Neural cell (in vitro differentiated cells): ENCODE measurements at regions not wholly inside any gene's neighbourhood (a gene's known extent, or its start where the extent isn't known, plus 50 kb on each side); places are given as distances from the start of the nearest gene placed in this dataset.

ENCODE experiments used
- H2AFZ ChIP-seq: fragments of 200-600, 300-800 bp; sonication (generic), shearing (Covaris generic); 2 replicates; pipeline ENCODE4 v1.6.0; 2014; ENCODE audit warnings: low read depth, mild to moderate bottlenecking, antibody characterized with exemption, low read length, moderate library complexity
- H3F3A ChIP-seq: fragments of 200-600 bp; shearing (Covaris generic); 2 replicates; pipeline ENCODE4 v1.6.1; 2016; ENCODE audit warnings: mild to moderate bottlenecking, moderate library complexity, mixed read lengths, antibody characterized with exemption, low read length; ENCODE audit not compliant: insufficient read depth, poor library complexity, severe bottlenecking
- H3K27ac ChIP-seq: fragments of 200-600, 300-800 bp; sonication (generic), shearing (Covaris generic); 2 replicates; pipeline ENCODE4 v1.5.1; 2014; ENCODE audit warnings: mild to moderate bottlenecking, low read length, moderate library complexity
- H3K27me3 ChIP-seq: fragments of 300-800, 200-600 bp; sonication (generic), shearing (Covaris generic); 2 replicates; pipeline ENCODE4 v1.6.0; 2014; ENCODE audit warnings: mild to moderate bottlenecking, low read depth, low read length, moderate library complexity; ENCODE audit not compliant: insufficient read depth
- H3K36me3 ChIP-seq: fragments of 300-800, 200-600 bp; sonication (generic), shearing (Covaris generic); 2 replicates; pipeline ENCODE4 v1.5.1; 2014; ENCODE audit warnings: mild to moderate bottlenecking, antibody characterized with exemption, low read length, moderate library complexity; ENCODE audit not compliant: insufficient read depth
- H3K4me2 ChIP-seq: fragments of 300-800, 200-600 bp; sonication (generic), shearing (Covaris generic); 2 replicates; pipeline ENCODE4 v1.6.0; 2014; ENCODE audit warnings: mild to moderate bottlenecking, low read length
- H3K4me3 ChIP-seq: fragments of 300-800, 200-600 bp; sonication (generic), shearing (Covaris generic); 2 replicates; pipeline ENCODE4 v1.5.1; 2014; ENCODE audit warnings: mild to moderate bottlenecking, low read length, moderate library complexity
- H3K79me2 ChIP-seq: fragments of 200-600 bp; shearing (Covaris generic); replicated peaks from 2 replicates; pipeline ENCODE4 v1.6.0; 2014; ENCODE audit warnings: mild to moderate bottlenecking, low read length, moderate library complexity; ENCODE audit not compliant: insufficient read depth
- H3K9ac ChIP-seq: fragments of 300-800, 200-600 bp; sonication (generic), shearing (Covaris generic); 2 replicates; pipeline ENCODE4 v1.6.1; 2016; ENCODE audit warnings: mild to moderate bottlenecking, low read length, mixed read lengths
- H3K9me2 ChIP-seq: fragments of 200-600 bp; shearing (Covaris generic); 2 replicates; pipeline ENCODE4 v1.6.1; 2016; ENCODE audit warnings: mild to moderate bottlenecking, low read length, mixed read lengths; ENCODE audit not compliant: insufficient read depth
- H3K9me3 ChIP-seq: fragments of 200-600, 300-800 bp; sonication (generic), shearing (Covaris generic); 2 replicates; pipeline ENCODE4 v1.6.1; 2016; ENCODE audit warnings: mild to moderate bottlenecking, mixed run types, low read length, moderate library complexity, mixed read lengths
- H4K20me1 ChIP-seq: fragments of 200-600 bp; shearing (Covaris generic); 2 replicates; pipeline ENCODE4 v1.6.1; 2016; ENCODE audit warnings: mild to moderate bottlenecking, mixed run types; ENCODE audit not compliant: insufficient read depth
- CTCF ChIP-seq: fragments of 450-650 bp; IDR thresholded peaks from 2 replicates; pipeline ENCODE4 v1.5.1; 2014; ENCODE audit warnings: antibody characterized with exemption, mild to moderate bottlenecking, moderate library complexity; ENCODE audit not compliant: poor library complexity, severe bottlenecking
- EP300 ChIP-seq: fragments of 450-650 bp; conservative IDR thresholded peaks from 2 replicates; pipeline ENCODE4 v1.6.1; 2014; ENCODE audit warnings: antibody characterized with exemption, mild to moderate bottlenecking, moderate library complexity; ENCODE audit not compliant: poor library complexity, severe bottlenecking
- EZH2 ChIP-seq: fragments of 200-600, 300-800 bp; shearing (Covaris generic), sonication (generic); IDR thresholded peaks from 2 replicates; pipeline ENCODE4 v1.6.1; 2014; ENCODE audit warnings: antibody characterized with exemption, low read length, borderline replicate concordance, mild to moderate bottlenecking; ENCODE audit not compliant: insufficient read depth, poor library complexity, severe bottlenecking
- MXI1 ChIP-seq: fragments of 450-650 bp; conservative IDR thresholded peaks from 2 replicates; pipeline ENCODE4 v1.6.1; 2014; ENCODE audit warnings: antibody characterized with exemption, mild to moderate bottlenecking; ENCODE audit not compliant: poor library complexity, severe bottlenecking
- POLR2AphosphoS5 ChIP-seq: IDR thresholded peaks from 2 replicates; pipeline ENCODE4 v1.6.1; 2012
- RAD21 ChIP-seq: fragments of 450-650 bp; conservative IDR thresholded peaks from 2 replicates; pipeline ENCODE4 v1.6.1; 2014; ENCODE audit warnings: antibody characterized with exemption, mild to moderate bottlenecking, moderate library complexity
- REST ChIP-seq: IDR thresholded peaks from 2 replicates; pipeline ENCODE4 v1.6.1; 2012; ENCODE audit warnings: borderline replicate concordance
- SMC3 ChIP-seq: fragments of 450-650 bp; conservative IDR thresholded peaks from 2 replicates; pipeline ENCODE4 v1.6.1; 2014; ENCODE audit warnings: antibody characterized with exemption, mild to moderate bottlenecking, moderate library complexity; ENCODE audit not compliant: poor library complexity
- TAF1 ChIP-seq: IDR thresholded peaks from 2 replicates; pipeline ENCODE4 v1.6.1; 2012; ENCODE audit warnings: low read depth

- Histone ChIP-seq H2AFZ (no peak overlapping the region), H3K27me3 (no peaks in the 10 kb centered on the region), H3K36me3 (no peaks in the 10 kb centered on the region), H4K20me1 (no peaks in the 10 kb centered on the region), H3K9ac (no peak overlapping the region), H3K4me2 (no peak overlapping the region), H3K9me3 (no peaks in the 10 kb centered on the region), H3K79me2 (no peaks in the 10 kb centered on the region), H3K9me2 (no peaks in the 10 kb centered on the region), H3K4me3 (no peak overlapping the region), H3K27ac (no peak overlapping the region), H3F3A (no peaks in the 10 kb centered on the region)
- no peak for TF ChIP-seq RAD21
- TF ChIP-seq EZH2, result no peak
- no peak for TF ChIP-seq CTCF
- no peak for TF ChIP-seq TAF1
- TF ChIP-seq POLR2AphosphoS5, result no peak
- TF ChIP-seq SMC3, result no peak
Observed at GRCh38 chr16:9526791-9527190, 435.3 kb downstream of the HAPSTR1 start.

GRCh38 chr16:9527976-9528375 is 436.5 kb downstream of the HAPSTR1 start:
- H3K4me3 ChIP-seq, result no peak overlapping the region
- no peaks in the 10 kb centered on the region for H3F3A ChIP-seq
- H3K9me2 ChIP-seq, result no peaks in the 10 kb centered on the region
- H3K79me2 ChIP-seq, result no peaks in the 10 kb centered on the region
- TF ChIP-seq POLR2AphosphoS5 (no peak), RAD21 (no peak), EZH2 (no peak), MXI1 (no peak), TAF1 (no peak), REST (no peak), SMC3 (no peak), EP300 (no peak), CTCF (no peak)
- no peaks in the 10 kb centered on the region for H3K27me3 ChIP-seq
- no peak overlapping the region for H3K4me2 ChIP-seq
- H4K20me1 ChIP-seq, result no peaks in the 10 kb centered on the region
- no peaks in the 10 kb centered on the region for H3K36me3 ChIP-seq
- H3K9me3 ChIP-seq, result no peaks in the 10 kb centered on the region
- H3K9ac ChIP-seq, result no peak overlapping the region
- no peak overlapping the region for H3K27ac ChIP-seq
- H2AFZ ChIP-seq, result no peak overlapping the region
